ENCODE measurements at regions not wholly inside any gene's neighbourhood (a gene's known extent, or its start where the extent isn't known, plus 50 kb on each side); places are given as distances from the start of the nearest gene placed in this dataset.

DNA sequence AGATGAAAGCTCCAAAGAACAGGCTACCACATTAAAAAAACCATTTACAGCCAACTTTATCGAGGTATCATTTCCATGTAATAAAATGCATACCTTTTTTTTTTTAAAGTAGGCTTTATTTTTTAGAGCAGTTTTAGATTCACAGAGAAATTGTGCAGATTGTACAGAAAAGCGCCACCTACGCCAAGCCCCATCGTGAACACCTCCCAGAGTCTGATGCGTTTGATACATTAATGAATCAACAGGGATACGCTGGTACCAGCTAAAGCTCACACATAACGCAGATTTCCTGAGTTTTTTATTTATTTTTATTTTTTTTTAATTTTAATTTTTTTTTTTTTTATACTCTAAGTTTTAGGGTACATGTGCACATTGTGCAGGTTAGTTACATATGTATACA lies 129.9 kb downstream of the KIF26A start (continued):
- TF ChIP-seq, protein P1, sequence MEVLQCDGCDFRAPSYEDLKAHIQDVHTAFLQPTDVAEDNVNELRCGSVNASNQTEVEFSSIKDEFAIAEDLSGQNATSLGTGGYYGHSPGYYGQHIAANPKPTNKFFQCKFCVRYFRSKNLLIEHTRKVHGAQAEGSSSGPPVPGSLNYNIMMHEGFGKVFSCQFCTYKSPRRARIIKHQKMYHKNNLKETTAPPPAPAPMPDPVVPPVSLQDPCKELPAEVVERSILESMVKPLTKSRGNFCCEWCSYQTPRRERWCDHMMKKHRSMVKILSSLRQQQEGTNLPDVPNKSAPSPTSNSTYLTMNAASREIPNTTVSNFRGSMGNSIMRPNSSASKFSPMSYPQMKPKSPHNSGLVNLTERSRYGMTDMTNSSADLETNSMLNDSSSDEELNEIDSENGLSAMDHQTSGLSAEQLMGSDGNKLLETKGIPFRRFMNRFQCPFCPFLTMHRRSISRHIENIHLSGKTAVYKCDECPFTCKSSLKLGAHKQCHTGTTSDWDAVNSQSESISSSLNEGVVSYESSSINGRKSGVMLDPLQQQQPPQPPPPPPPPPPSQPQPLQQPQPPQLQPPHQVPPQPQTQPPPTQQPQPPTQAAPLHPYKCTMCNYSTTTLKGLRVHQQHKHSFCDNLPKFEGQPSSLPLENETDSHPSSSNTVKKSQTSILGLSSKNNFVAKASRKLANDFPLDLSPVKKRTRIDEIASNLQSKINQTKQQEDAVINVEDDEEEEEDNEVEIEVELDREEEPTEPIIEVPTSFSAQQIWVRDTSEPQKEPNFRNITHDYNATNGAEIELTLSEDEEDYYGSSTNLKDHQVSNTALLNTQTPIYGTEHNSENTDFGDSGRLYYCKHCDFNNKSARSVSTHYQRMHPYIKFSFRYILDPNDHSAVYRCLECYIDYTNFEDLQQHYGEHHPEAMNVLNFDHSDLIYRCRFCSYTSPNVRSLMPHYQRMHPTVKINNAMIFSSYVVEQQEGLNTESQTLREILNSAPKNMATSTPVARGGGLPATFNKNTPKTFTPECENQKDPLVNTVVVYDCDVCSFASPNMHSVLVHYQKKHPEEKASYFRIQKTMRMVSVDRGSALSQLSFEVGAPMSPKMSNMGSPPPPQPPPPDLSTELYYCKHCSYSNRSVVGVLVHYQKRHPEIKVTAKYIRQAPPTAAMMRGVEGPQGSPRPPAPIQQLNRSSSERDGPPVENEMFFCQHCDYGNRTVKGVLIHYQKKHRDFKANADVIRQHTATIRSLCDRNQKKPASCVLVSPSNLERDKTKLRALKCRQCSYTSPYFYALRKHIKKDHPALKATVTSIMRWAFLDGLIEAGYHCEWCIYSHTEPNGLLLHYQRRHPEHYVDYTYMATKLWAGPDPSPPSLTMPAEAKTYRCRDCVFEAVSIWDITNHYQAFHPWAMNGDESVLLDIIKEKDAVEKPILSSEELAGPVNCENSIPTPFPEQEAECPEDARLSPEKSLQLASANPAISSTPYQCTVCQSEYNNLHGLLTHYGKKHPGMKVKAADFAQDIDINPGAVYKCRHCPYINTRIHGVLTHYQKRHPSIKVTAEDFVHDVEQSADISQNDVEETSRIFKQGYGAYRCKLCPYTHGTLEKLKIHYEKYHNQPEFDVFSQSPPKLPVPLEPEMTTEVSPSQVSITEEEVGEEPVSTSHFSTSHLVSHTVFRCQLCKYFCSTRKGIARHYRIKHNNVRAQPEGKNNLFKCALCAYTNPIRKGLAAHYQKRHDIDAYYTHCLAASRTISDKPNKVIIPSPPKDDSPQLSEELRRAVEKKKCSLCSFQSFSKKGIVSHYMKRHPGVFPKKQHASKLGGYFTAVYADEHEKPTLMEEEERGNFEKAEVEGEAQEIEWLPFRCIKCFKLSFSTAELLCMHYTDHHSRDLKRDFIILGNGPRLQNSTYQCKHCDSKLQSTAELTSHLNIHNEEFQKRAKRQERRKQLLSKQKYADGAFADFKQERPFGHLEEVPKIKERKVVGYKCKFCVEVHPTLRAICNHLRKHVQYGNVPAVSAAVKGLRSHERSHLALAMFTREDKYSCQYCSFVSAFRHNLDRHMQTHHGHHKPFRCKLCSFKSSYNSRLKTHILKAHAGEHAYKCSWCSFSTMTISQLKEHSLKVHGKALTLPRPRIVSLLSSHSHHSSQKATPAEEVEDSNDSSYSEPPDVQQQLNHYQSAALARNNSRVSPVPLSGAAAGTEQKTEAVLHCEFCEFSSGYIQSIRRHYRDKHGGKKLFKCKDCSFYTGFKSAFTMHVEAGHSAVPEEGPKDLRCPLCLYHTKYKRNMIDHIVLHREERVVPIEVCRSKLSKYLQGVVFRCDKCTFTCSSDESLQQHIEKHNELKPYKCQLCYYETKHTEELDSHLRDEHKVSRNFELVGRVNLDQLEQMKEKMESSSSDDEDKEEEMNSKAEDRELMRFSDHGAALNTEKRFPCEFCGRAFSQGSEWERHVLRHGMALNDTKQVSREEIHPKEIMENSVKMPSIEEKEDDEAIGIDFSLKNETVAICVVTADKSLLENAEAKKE (CRISPR knock-in tag; IDR thresholded peaks at IDR 0.05), result no peak

DNA sequence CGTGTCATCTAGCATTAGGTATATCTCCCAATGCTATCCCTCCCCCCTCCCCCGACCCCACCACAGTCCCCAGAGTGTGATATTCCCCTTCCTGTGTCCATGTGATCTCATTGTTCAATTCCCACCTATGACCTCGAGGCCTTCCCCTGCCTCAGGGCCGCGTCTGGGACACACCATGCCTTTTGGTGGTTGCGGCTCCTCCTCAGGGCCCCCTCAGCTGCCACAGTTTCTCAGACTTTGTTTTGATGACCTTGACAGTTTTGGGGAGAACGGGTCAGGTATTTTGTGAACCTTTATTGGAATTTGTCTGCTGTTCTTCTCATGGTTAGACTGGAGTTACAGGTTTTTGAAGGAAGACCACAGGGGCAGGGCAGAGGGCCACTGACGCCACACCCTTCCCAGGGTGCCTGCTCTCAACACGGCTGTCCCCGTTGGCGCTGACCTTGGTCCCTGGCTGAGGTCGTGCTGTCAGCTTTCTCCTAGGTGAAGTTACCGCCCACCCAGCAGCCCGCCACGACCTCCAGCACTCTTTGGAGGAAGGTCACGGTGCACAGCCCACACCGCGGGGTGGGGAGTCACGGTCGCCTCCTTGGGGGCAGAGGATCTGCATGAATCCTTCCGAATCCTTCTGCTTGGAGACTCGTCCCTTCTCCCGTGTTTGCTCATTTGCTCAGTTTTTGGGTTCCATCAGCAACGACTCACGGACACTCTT lies 130.5 kb downstream of the KIF26A start:
- Histone ChIP-seq H3K36me3 (ENCODE audit: insufficient read depth) (no peaks in the 10 kb centered on the region), H3K4me2 (no peak overlapping the region), H3K4me1 (ENCODE audit: insufficient read depth) (no peaks in the 10 kb centered on the region), H3K4me3 (no peak overlapping the region), H2AFZ (no peak overlapping the region), H3K27ac (ENCODE audit: low read depth) (no peak overlapping the region), H3K9me2 (ENCODE audit: insufficient read depth) (no peaks in the 10 kb centered on the region), H3K27me3 (ENCODE audit: insufficient read depth) (no peaks in the 10 kb centered on the region), H3F3A (replicated peaks; ENCODE audit: low read depth) (no peaks in the 10 kb centered on the region), H4K20me1 (replicated peaks; ENCODE audit: insufficient read depth) (no peaks in the 10 kb centered on the region), H3K79me2 (replicated peaks; ENCODE audit: insufficient read depth) (no peaks in the 10 kb centered on the region)
- ATAC-seq (no peak), DNase-seq (ENCODE audit: low spot score) (no peak)
- peaks cover 15% of the 10 kb centered on the region for H3K4me1 Mint-ChIP-seq
- H3K9me3 Mint-ChIP-seq, result peaks cover 2% of the 10 kb centered on the region; the same call in 1 of the 3 replicates
- no peaks in the 10 kb centered on the region; the same call in 2 of the 3 replicates for H3K36me3 Mint-ChIP-seq (ENCODE audit: low read depth)
- no peak overlapping the region for H3K4me3 Mint-ChIP-seq
- no peak overlapping the region; the same call in 1 of the 2 replicates for H3K27ac Mint-ChIP-seq
- peaks cover 9% of the 10 kb centered on the region for H3K27me3 Mint-ChIP-seq (ENCODE audit: insufficient read depth, low read depth, poor library complexity)
- TF ChIP-seq NANOG (IDR thresholded peaks at IDR 0.05; ENCODE audit: borderline replicate concordance), result no peak
- TF ChIP-seq POLR2AphosphoS5 (IDR thresholded peaks at IDR 0.05; ENCODE audit: low read depth), result no peak
- TF ChIP-seq EZH2phosphoT487 (IDR thresholded peaks at IDR 0.05; ENCODE audit: unreplicated experiment), result no peak
- TF ChIP-seq, protein P2, sequence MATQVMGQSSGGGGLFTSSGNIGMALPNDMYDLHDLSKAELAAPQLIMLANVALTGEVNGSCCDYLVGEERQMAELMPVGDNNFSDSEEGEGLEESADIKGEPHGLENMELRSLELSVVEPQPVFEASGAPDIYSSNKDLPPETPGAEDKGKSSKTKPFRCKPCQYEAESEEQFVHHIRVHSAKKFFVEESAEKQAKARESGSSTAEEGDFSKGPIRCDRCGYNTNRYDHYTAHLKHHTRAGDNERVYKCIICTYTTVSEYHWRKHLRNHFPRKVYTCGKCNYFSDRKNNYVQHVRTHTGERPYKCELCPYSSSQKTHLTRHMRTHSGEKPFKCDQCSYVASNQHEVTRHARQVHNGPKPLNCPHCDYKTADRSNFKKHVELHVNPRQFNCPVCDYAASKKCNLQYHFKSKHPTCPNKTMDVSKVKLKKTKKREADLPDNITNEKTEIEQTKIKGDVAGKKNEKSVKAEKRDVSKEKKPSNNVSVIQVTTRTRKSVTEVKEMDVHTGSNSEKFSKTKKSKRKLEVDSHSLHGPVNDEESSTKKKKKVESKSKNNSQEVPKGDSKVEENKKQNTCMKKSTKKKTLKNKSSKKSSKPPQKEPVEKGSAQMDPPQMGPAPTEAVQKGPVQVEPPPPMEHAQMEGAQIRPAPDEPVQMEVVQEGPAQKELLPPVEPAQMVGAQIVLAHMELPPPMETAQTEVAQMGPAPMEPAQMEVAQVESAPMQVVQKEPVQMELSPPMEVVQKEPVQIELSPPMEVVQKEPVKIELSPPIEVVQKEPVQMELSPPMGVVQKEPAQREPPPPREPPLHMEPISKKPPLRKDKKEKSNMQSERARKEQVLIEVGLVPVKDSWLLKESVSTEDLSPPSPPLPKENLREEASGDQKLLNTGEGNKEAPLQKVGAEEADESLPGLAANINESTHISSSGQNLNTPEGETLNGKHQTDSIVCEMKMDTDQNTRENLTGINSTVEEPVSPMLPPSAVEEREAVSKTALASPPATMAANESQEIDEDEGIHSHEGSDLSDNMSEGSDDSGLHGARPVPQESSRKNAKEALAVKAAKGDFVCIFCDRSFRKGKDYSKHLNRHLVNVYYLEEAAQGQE (IDR thresholded peaks at IDR 0.05; ENCODE audit: unreplicated experiment), result no peak
- TF ChIP-seq CREB1 (CRISPR knock-in tag; IDR thresholded peaks at IDR 0.05; ENCODE audit: low read depth), result no peak
- no peak for TF ChIP-seq ZNF114 (CRISPR knock-in tag; IDR thresholded peaks at IDR 0.05)
- no peak for TF ChIP-seq JUNB (IDR thresholded peaks at IDR 0.05; ENCODE audit: unreplicated experiment)

Measured in GM23338 (cell line).